K562 (cell line): ENCODE measurements at regions not wholly inside any gene's neighbourhood (a gene's known extent, or its start where the extent isn't known, plus 50 kb on each side); places are given as distances from the start of the nearest gene placed in this dataset.

ENCODE experiments used
- ATAC-seq: fragments of 200-7000 bp; cut with Tn5 transposase; 3 replicates; pipeline ENCODE4 v1.9.1; 2020; ENCODE audit warnings: moderate library complexity
- BruUV-seq: library from RNA; stranded (reverse); fragments of 400-500 nt; replicated peaks from 2 replicates; lab custom pipeline; 2021; lab: Mats Ljungman, UMichigan
- CTCF ChIA-PET: fragments of 300-600 bp; formaldehyde crosslinking; extraction: SDS; loops from one replicate; lab custom pipeline; 2021; ENCODE audit warnings: low intra/inter-chr PET ratio; lab: Yijun Ruan, JAX
- POLR2A ChIA-PET: fragments of 300-600, 350-650 bp; sonication (Branson Sonifier 250); formaldehyde crosslinking; extraction: SDS; loops from one replicate; lab custom pipeline; 2021; ENCODE audit warnings: antibody characterized with exemption, inconsistent platforms; lab: Yijun Ruan, JAX
- DNase-seq, 4 experiments: peaks; one replicate each; pipeline versions ENCODE4 v3.0.0 to v3.0.0-alpha.2; 2011 to 2018; ENCODE audit warnings: low spot score in 3 of 4, mixed read lengths in 3 of 4; ENCODE audit errors: extremely low read depth in 1 of 4
- FAIRE-seq: peaks from 2 replicates; lab custom pipeline; 2011; peaks lifted over from hg19 to GRCh38; lab: Jason Lieb, UNC
- H2AFZ ChIP-seq: 2 replicates; pipeline ENCODE4 v1.6.0; 2011; ENCODE audit warnings: low read depth, low read length, control low read depth, inconsistent platforms
- H3K27ac ChIP-seq: fragments of 200-600 bp; 3 replicates; pipeline ENCODE4 v1.8.0; 2011; ENCODE audit warnings: low read depth, mild to moderate bottlenecking, control low read depth, inconsistent platforms, low read length, moderate library complexity, mixed read lengths; ENCODE audit errors: extremely low read depth
- H3K27me3 ChIP-seq, 2 experiments: fragments of 300-600 bp in 1 of 2; 2 replicates in 1 of 2; 3 replicates in 1 of 2; pipeline versions ENCODE4 v1.6.0 to v1.8.0; 2011; ENCODE audit warnings: inconsistent platforms in 2 of 2, low read length in 2 of 2, mild to moderate bottlenecking in 1 of 2, mixed read lengths in 1 of 2, moderate library complexity in 1 of 2; ENCODE audit not compliant: control insufficient read depth in 2 of 2, insufficient read depth in 2 of 2
- H3K36me3 ChIP-seq: fragments of 300-600 bp; 3 replicates; pipeline ENCODE4 v1.8.0; 2011; ENCODE audit warnings: mild to moderate bottlenecking, low read length, inconsistent platforms; ENCODE audit not compliant: control insufficient read depth, insufficient read depth
- H3K4me1 ChIP-seq, 2 experiments: fragments of 200-600 bp in 1 of 2; replicated peaks in 1 of 2; 2 replicates in 1 of 2; 3 replicates in 1 of 2; pipeline versions ENCODE4 v1.5.1 to v1.8.0; 2011; ENCODE audit warnings: inconsistent platforms in 2 of 2, low read length in 2 of 2, mild to moderate bottlenecking in 1 of 2, mixed read lengths in 1 of 2, moderate library complexity in 1 of 2; ENCODE audit not compliant: control insufficient read depth in 2 of 2, insufficient read depth in 2 of 2
- H3K4me2 ChIP-seq: 2 replicates; pipeline ENCODE4 v1.6.1; 2011; ENCODE audit warnings: low read length, control low read depth, inconsistent platforms, mixed read lengths; ENCODE audit not compliant: insufficient read depth
- H3K4me3 ChIP-seq: fragments of 200-600 bp; sonication (generic), shearing (Covaris generic); 2 replicates; pipeline ENCODE4 v1.5.1; 2016; ENCODE audit warnings: control low read depth, inconsistent platforms
- H3K79me2 ChIP-seq: fragments of 200-600 bp; 3 replicates; pipeline ENCODE4 v1.8.0; 2011; ENCODE audit warnings: low read length, inconsistent platforms; ENCODE audit not compliant: control insufficient read depth, insufficient read depth
- H3K9ac ChIP-seq, 2 experiments: 2 replicates each; pipeline versions ENCODE4 v1.6.0 to v1.6.1; 2011; ENCODE audit warnings: low read depth in 2 of 2, low read length in 2 of 2, control low read depth in 1 of 2, inconsistent platforms in 1 of 2, mild to moderate bottlenecking in 1 of 2, mixed read lengths in 1 of 2; ENCODE audit not compliant: insufficient read depth in 1 of 2
- H3K9me1 ChIP-seq: one replicate; pipeline ENCODE4 v1.6.0; 2011; ENCODE audit warnings: inconsistent platforms, mild to moderate bottlenecking, low read length, moderate library complexity; ENCODE audit not compliant: control insufficient read depth, insufficient read depth
- H3K9me3 ChIP-seq: replicated peaks from 2 replicates; pipeline ENCODE4 v1.5.1; 2011; ENCODE audit warnings: low read depth, low read length, inconsistent platforms; ENCODE audit not compliant: control insufficient read depth, insufficient read depth
- H4K20me1 ChIP-seq: replicated peaks from 2 replicates; pipeline ENCODE4 v1.6.1; 2011; ENCODE audit warnings: low read length, inconsistent platforms, mixed read lengths; ENCODE audit not compliant: control insufficient read depth, insufficient read depth
- BHLHE40 ChIP-seq: IDR thresholded peaks from 2 replicates; pipeline ENCODE4 v1.6.1; 2011; ENCODE audit warnings: low read length, improper control_type of control experiment
- HDGF ChIP-seq: fragments of 450-650 bp; IDR thresholded peaks from 2 replicates; pipeline ENCODE4 v1.6.1; 2016
- SPI1 ChIP-seq: IDR thresholded peaks from 2 replicates; pipeline ENCODE4 v1.6.1; 2011; ENCODE audit warnings: low read depth, low read length, control low read depth, borderline replicate concordance
- STAG1 ChIP-seq: sonication (generic); formaldehyde crosslinking; IDR thresholded peaks from 2 replicates; pipeline ENCODE4 v1.5.0; 2020; ENCODE audit warnings: missing genetic modification reagents, borderline replicate concordance
- TAL1 ChIP-seq: fragments of 450-650 bp; IDR thresholded peaks from 2 replicates; pipeline ENCODE4 v1.6.1; 2016; ENCODE audit warnings: mild to moderate bottlenecking
- ZNF232 ChIP-seq: sonication (generic); formaldehyde crosslinking; IDR thresholded peaks from 2 replicates; pipeline ENCODE4 v1.8.0; 2022; ENCODE audit warnings: mild to moderate bottlenecking, missing genetic modification reagents
- ZNF263 ChIP-seq: sonication (generic); formaldehyde crosslinking; IDR thresholded peaks from 2 replicates; pipeline ENCODE4 v1.8.0; 2022; ENCODE audit warnings: mild to moderate bottlenecking, missing genetic modification reagents, borderline replicate concordance
- WGBS: fragments of 100-300 bp; shearing (Covaris generic); methylation state at CpG from one replicate; pipeline ENCODE4 v1.1.6; 2016; ENCODE audit warnings: low coverage, mixed read lengths; ENCODE audit not compliant: insufficient coverage; ENCODE audit errors: missing lambda C conversion rate; 5-methylcytosine and 5-hydroxymethylcytosine counted together
- in situ Hi-C: fragments of 300-500 bp; cut with MboI; formaldehyde crosslinking; loops from 4 replicates; pipeline ENCODE4 v1.15.0; 2018; ENCODE audit warnings: inconsistent platforms, mixed read lengths
- intact Hi-C: fragments of 100-400 bp; cut with micrococcal nuclease; formaldehyde crosslinking; loops from 2 replicates; pipeline ENCODE4 v1.14.2; 2022
- TF ChIP-seq, protein P1 (sequence below): sonication (generic); formaldehyde crosslinking; IDR thresholded peaks from 2 replicates; pipeline ENCODE4 v1.8.1; 2023; ENCODE audit warnings: mild to moderate bottlenecking, missing genetic modification reagents
- TF ChIP-seq, protein P2 (sequence below): fragments of 450-650 bp; IDR thresholded peaks from 2 replicates; pipeline ENCODE4 v1.7.0; 2016; ENCODE audit warnings: borderline replicate concordance
- TF ChIP-seq, protein P3 (sequence below): fragments of 450-650 bp; IDR thresholded peaks from 2 replicates; pipeline ENCODE4 v1.6.1; 2017; ENCODE audit warnings: antibody characterized with exemption
- TF ChIP-seq, protein P4 (sequence below): sonication (generic); formaldehyde crosslinking; IDR thresholded peaks from 2 replicates; pipeline ENCODE4 v1.8.1; 2023; ENCODE audit warnings: mild to moderate bottlenecking, missing genetic modification reagents
- TF ChIP-seq, protein P5 (sequence below): fragments of 450-650 bp; IDR thresholded peaks from 2 replicates; pipeline ENCODE4 v1.6.1; 2014; ENCODE audit warnings: low read depth, mild to moderate bottlenecking, moderate library complexity, borderline replicate concordance

DNA sequence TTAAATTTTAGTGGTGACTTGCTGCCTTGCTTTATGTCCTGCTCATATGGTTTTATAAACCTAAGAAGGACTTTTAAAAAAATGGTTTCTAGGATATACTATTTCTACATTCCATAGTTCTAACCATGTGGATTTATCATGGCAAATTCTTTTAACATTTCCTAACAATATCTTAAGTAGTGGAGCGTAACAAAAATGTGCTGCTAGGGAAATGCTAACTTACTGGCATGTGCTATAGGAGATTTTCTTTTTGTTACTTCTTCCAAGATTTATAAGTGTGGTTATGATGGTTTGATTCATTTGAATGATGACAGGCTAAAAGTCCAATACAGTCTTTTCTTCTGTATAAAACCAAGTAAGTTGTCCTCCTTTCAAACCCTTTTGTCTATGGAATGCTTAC is 713.7 kb downstream of the SLITRK1 start:
- Histone ChIP-seq H4K20me1 (no peaks in the 10 kb centered on the region), H3K4me3 (no peak overlapping the region), H2AFZ (no peak overlapping the region), H3K4me2 (no peak overlapping the region), H3K36me3 (no peaks in the 10 kb centered on the region), H3K79me2 (no peaks in the 10 kb centered on the region), H3K9me3 (no peaks in the 10 kb centered on the region), H3K9ac (no peak overlapping the region), H3K9me1 (no peaks in the 10 kb centered on the region), H3K4me1 (no peaks in the 10 kb centered on the region), H3K27ac (no peak overlapping the region), H3K27me3 (no peaks in the 10 kb centered on the region)
- FAIRE-seq (no peak), DNase-seq (no peak), ATAC-seq (no peak)
- no TSS peak for BruUV-seq
- CTCF ChIA-PET, result no interaction called here
- TF ChIP-seq STAG1 (no peak), ZNF263 (CRISPR knock-in tag) (no peak), BHLHE40 (no peak), SPI1 (no peak), HDGF (no peak), TAL1 (no peak), ZNF232 (CRISPR knock-in tag) (no peak)
- TF ChIP-seq, protein P1, sequence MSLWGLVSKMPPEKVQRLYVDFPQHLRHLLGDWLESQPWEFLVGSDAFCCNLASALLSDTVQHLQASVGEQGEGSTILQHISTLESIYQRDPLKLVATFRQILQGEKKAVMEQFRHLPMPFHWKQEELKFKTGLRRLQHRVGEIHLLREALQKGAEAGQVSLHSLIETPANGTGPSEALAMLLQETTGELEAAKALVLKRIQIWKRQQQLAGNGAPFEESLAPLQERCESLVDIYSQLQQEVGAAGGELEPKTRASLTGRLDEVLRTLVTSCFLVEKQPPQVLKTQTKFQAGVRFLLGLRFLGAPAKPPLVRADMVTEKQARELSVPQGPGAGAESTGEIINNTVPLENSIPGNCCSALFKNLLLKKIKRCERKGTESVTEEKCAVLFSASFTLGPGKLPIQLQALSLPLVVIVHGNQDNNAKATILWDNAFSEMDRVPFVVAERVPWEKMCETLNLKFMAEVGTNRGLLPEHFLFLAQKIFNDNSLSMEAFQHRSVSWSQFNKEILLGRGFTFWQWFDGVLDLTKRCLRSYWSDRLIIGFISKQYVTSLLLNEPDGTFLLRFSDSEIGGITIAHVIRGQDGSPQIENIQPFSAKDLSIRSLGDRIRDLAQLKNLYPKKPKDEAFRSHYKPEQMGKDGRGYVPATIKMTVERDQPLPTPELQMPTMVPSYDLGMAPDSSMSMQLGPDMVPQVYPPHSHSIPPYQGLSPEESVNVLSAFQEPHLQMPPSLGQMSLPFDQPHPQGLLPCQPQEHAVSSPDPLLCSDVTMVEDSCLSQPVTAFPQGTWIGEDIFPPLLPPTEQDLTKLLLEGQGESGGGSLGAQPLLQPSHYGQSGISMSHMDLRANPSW (CRISPR knock-in tag), result no peak
- TF ChIP-seq, protein P2, sequence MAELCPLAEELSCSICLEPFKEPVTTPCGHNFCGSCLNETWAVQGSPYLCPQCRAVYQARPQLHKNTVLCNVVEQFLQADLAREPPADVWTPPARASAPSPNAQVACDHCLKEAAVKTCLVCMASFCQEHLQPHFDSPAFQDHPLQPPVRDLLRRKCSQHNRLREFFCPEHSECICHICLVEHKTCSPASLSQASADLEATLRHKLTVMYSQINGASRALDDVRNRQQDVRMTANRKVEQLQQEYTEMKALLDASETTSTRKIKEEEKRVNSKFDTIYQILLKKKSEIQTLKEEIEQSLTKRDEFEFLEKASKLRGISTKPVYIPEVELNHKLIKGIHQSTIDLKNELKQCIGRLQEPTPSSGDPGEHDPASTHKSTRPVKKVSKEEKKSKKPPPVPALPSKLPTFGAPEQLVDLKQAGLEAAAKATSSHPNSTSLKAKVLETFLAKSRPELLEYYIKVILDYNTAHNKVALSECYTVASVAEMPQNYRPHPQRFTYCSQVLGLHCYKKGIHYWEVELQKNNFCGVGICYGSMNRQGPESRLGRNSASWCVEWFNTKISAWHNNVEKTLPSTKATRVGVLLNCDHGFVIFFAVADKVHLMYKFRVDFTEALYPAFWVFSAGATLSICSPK, result no peak
- TF ChIP-seq, protein P3, sequence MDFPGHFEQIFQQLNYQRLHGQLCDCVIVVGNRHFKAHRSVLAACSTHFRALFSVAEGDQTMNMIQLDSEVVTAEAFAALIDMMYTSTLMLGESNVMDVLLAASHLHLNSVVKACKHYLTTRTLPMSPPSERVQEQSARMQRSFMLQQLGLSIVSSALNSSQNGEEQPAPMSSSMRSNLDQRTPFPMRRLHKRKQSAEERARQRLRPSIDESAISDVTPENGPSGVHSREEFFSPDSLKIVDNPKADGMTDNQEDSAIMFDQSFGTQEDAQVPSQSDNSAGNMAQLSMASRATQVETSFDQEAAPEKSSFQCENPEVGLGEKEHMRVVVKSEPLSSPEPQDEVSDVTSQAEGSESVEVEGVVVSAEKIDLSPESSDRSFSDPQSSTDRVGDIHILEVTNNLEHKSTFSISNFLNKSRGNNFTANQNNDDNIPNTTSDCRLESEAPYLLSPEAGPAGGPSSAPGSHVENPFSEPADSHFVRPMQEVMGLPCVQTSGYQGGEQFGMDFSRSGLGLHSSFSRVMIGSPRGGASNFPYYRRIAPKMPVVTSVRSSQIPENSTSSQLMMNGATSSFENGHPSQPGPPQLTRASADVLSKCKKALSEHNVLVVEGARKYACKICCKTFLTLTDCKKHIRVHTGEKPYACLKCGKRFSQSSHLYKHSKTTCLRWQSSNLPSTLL, result no peak
- TF ChIP-seq, protein P4, sequence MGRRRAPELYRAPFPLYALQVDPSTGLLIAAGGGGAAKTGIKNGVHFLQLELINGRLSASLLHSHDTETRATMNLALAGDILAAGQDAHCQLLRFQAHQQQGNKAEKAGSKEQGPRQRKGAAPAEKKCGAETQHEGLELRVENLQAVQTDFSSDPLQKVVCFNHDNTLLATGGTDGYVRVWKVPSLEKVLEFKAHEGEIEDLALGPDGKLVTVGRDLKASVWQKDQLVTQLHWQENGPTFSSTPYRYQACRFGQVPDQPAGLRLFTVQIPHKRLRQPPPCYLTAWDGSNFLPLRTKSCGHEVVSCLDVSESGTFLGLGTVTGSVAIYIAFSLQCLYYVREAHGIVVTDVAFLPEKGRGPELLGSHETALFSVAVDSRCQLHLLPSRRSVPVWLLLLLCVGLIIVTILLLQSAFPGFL (CRISPR knock-in tag), result no peak
- TF ChIP-seq, protein P5, sequence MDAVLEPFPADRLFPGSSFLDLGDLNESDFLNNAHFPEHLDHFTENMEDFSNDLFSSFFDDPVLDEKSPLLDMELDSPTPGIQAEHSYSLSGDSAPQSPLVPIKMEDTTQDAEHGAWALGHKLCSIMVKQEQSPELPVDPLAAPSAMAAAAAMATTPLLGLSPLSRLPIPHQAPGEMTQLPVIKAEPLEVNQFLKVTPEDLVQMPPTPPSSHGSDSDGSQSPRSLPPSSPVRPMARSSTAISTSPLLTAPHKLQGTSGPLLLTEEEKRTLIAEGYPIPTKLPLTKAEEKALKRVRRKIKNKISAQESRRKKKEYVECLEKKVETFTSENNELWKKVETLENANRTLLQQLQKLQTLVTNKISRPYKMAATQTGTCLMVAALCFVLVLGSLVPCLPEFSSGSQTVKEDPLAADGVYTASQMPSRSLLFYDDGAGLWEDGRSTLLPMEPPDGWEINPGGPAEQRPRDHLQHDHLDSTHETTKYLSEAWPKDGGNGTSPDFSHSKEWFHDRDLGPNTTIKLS, result no peak
- WGBS, result 21% methylated on average over 1 of the region's 1 CpG
- POLR2A ChIA-PET, result no interaction called here
- in situ Hi-C loops, result no loop called here
- intact Hi-C loops, result no loop called here
